ENCODE measurements at regions not wholly inside any gene's neighbourhood (a gene's known extent, or its start where the extent isn't known, plus 50 kb on each side); places are given as distances from the start of the nearest gene placed in this dataset.

DNA sequence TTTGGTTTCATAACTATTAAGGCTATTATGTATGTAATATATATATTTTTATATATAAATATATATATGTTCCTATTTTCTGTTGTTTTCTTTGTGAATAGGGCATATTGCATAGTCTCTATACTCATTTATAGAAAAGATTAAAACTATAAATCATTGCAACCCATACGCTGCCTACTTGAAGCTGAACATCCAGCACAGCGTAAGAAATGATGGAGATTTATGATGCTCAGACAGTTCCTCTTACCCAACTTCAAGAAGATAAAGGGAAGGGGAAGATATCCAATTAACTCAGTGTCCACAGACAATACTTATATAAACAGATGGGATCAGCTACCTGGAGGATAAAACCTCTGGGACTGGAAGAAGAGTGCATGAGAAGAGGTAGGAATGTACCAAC lies 791.7 kb downstream of the FAM181B start:
- no peak for TF ChIP-seq CTCF (IDR thresholded peaks at IDR 0.05; ENCODE audit: low read depth, low read length, poor library complexity, severe bottlenecking)
- no peak for TF ChIP-seq EZH2phosphoT487 (IDR thresholded peaks at IDR 0.05; ENCODE audit: borderline replicate concordance, low read length)
